ENCODE measurements at regions not wholly inside any gene's neighbourhood (a gene's known extent, or its start where the extent isn't known, plus 50 kb on each side); places are given as distances from the start of the nearest gene placed in this dataset.
"Not testable (repeated sequence)": the region's sequence is repeated elsewhere in the genome, so short reads cannot be mapped to it uniquely, and the experiment has no call there.

DNA sequence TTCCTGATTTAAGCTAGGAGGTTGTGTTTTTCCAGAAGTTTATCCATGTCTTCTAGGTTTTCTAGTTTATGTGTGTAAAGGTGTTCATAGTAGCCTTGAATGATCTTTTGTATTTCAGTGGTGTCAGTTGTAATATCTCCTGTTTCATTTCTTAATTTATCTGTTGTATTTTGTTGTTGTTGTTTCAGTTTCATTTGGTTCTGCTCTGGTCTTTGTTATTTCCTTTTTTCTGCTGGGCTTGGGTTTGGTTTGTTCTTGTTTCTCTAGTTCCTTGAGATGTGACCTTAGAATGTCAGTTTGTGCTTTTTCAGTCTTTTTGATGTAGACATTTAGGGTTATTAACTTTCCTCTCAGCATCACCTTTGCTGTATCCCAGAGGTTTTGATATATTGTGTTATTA, 62.8 kb downstream of the SCP2D1 start:
- peaks cover 23 to 25% of the 10 kb centered on the region in 2 donors for H3K27me3 Mint-ChIP-seq
- H3K27ac Mint-ChIP-seq = not testable (repeated sequence)

DNA sequence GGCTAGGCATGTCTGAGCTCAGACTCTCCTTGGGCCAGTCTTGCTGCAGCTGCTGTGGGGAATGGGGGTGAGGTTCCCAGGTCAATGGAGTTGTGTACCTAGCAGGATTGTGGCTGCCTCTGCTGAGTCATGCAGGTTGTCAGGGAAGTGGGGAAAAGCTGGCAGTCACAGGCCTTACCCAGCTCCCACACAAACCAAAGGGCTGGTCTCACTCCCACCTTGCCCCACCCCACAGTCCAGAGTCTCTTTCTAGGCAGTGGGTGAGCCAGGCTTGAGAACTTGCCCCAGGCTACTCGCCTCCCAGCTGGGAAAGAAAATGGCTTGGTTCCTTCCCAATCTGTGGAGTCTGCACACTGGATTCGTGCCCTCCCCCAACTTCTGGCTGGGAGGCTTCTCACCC, 65.7 kb downstream of the SCP2D1 start:
- DNase-seq (no peak), ATAC-seq (replicated peaks in 1 of 4) (no peak)
- no peak overlapping the region for H3K27ac ChIP-seq (ENCODE audit: low read length)
- H3K9me3 ChIP-seq = no peaks in the 10 kb centered on the region
- POLR2A ChIA-PET = no interaction called here
- Mint-ChIP-seq H3K9me3 (peaks cover 5 to 11% (median 6%) of the 10 kb centered on the region in 3 donors), H3K4me1 (no peaks in the 10 kb centered on the region), H3K27ac (no peak overlapping the region), H3K36me3 (no peaks in the 10 kb centered on the region), H3K4me3 (no peak overlapping the region), H3K27me3 (peaks cover 23 to 28% of the 10 kb centered on the region in 2 donors)
- no peaks in the 10 kb centered on the region for H3K4me1 ChIP-seq (ENCODE audit: control insufficient read depth in 1 of 2, extremely low read depth in 1 of 2, insufficient read depth in 2 of 2, low read length in 2 of 2)
- H3K4me3 ChIP-seq (ENCODE audit: control insufficient read depth in 1 of 2, extremely low read depth in 1 of 2, low read length in 1 of 2) = no peak overlapping the region
- WGBS (ENCODE audit: insufficient coverage) = 38% methylated on average over 2 of the region's 2 CpGs
- CTCF ChIA-PET = no interaction called here
- H3K36me3 ChIP-seq (ENCODE audit: control insufficient read depth in 2 of 2, extremely low read depth in 1 of 2, insufficient read depth in 1 of 2, low read length in 1 of 2) = no peaks in the 10 kb centered on the region
- peaks cover 0 to 7% of the 10 kb centered on the region in 2 experiments for H3K27me3 ChIP-seq (replicated peaks in 1 of 2; ENCODE audit: control insufficient read depth in 2 of 2, extremely low read depth in 1 of 2, insufficient read depth in 2 of 2, low read length in 1 of 2)

More for the DNA sequence above, 62.8 kb downstream of the SCP2D1 start:
- H3K4me3 Mint-ChIP-seq; H3K9me3 ChIP-seq; H3K4me3 ChIP-seq (ENCODE audit: control insufficient read depth in 1 of 2, extremely low read depth in 1 of 2, low read length in 1 of 2); ATAC-seq (replicated peaks in 1 of 4); POLR2A ChIA-PET; H3K27ac ChIP-seq (ENCODE audit: low read length); H3K36me3 Mint-ChIP-seq; H3K36me3 ChIP-seq (ENCODE audit: control insufficient read depth in 2 of 2, extremely low read depth in 1 of 2, insufficient read depth in 1 of 2, low read length in 1 of 2); H3K4me1 ChIP-seq (ENCODE audit: control insufficient read depth in 1 of 2, extremely low read depth in 1 of 2, insufficient read depth in 2 of 2, low read length in 2 of 2); DNase-seq; H3K4me1 Mint-ChIP-seq: not testable (repeated sequence)
- CTCF ChIA-PET = interaction anchor here in 1 of 2 donors (0.6 kb wide), 1 partner anchor 432 kb away, joined by 3 read pairs; no protein-coding TSS in a partner anchor
- peaks cover 11 to 22% (median 13%) of the 10 kb centered on the region in 3 donors for H3K9me3 Mint-ChIP-seq
- peaks cover 0 to 11% of the 10 kb centered on the region in 2 experiments for H3K27me3 ChIP-seq (replicated peaks in 1 of 2; ENCODE audit: control insufficient read depth in 2 of 2, extremely low read depth in 1 of 2, insufficient read depth in 2 of 2, low read length in 1 of 2)

DNA sequence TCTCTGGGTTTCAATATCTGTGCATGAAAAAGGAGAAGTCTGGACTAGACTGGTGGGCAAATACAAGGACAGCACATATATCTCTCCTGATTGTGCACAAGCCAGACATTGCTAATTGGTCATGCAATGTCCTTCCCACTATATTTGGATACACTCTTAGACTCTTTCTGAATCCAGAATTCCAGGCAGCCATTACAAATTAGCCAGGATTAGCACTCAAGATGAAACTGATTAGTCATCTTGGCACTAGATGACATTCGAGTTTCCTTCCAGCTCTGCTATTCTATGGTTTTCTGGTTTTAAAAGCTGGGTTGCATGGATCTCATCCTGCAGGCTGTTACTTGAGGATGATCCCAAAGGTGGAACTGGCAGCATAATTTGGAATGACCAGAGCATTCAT, 73.2 kb downstream of the SCP2D1 start:
- Mint-ChIP-seq H3K9me3 (peaks cover 0 to 3% (median 0%) of the 10 kb centered on the region in 3 donors), H3K27me3 (peaks cover 17 to 27% of the 10 kb centered on the region in 2 donors), H3K4me3 (no peak overlapping the region), H3K36me3 (no peaks in the 10 kb centered on the region), H3K27ac (no peak overlapping the region), H3K4me1 (no peaks in the 10 kb centered on the region)
- DNase-seq = no peak
- ChIA-PET POLR2A (no interaction called here), CTCF (no interaction called here)
- H3K9me3 ChIP-seq = no peaks in the 10 kb centered on the region
- peaks cover 0 to 2% of the 10 kb centered on the region in 2 experiments for H3K27me3 ChIP-seq (replicated peaks in 1 of 2; ENCODE audit: control insufficient read depth in 2 of 2, extremely low read depth in 1 of 2, insufficient read depth in 2 of 2, low read length in 1 of 2)
- H3K27ac ChIP-seq (ENCODE audit: low read length) = no peak overlapping the region
- H3K4me3 ChIP-seq (ENCODE audit: control insufficient read depth in 1 of 2, extremely low read depth in 1 of 2, low read length in 1 of 2) = no peak overlapping the region
- no peaks in the 10 kb centered on the region for H3K4me1 ChIP-seq (ENCODE audit: control insufficient read depth in 1 of 2, extremely low read depth in 1 of 2, insufficient read depth in 2 of 2, low read length in 2 of 2)
- 67% methylated on average over 1 of the region's 1 CpG for WGBS (ENCODE audit: insufficient coverage)
- ATAC-seq (replicated peaks in 1 of 4) = no peak
- H3K36me3 ChIP-seq (ENCODE audit: control insufficient read depth in 2 of 2, extremely low read depth in 1 of 2, insufficient read depth in 1 of 2, low read length in 1 of 2) = no peaks in the 10 kb centered on the region

DNA sequence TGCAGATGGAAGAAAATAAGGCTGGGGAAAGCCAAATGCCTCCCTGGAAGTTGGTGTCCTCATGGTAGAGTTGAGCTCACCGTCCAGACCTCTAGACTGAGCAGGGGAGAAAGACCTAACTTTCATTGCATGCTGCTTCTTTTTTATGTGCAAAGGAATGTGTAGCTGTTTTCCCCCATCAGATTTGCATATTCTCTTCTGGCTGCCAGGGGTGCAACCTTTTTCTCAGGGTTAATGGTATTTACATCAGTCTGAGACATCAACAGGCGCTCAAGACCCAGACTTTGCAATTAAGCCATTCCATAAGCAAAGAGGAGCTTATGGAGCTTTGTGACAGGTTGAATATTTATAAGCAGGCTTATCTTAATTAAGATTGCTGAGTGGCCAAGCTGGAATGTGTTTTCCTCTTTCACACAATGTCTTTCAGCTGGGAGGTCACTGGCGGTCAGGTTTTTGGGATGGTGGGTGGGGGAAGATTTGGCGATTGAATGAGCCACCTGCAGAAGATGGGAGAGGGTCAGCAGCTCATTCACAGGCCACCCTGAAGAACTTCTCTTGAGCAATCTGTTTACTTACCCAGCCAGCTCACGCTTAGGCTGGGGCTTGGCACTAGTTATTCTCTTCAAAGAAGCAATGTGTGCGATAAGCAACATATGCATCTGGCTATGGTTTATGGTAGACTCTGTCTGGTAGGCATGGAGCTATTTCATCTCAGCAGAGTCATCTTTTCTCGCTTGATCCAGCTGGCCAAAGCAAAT, 88.6 kb downstream of the SCP2D1 start:
- H3K36me3 Mint-ChIP-seq = no peaks in the 10 kb centered on the region
- ChIA-PET CTCF (interaction anchor here in 1 of 2 donors (0.7 kb wide), 1 partner anchor 1458 kb away, joined by 3 read pairs; no protein-coding TSS in a partner anchor), POLR2A (interaction anchor here in 1 of 2 donors (0.7 to 1.0 kb wide), 2 partner anchors 13 to 127 kb away, joined by 5 to 8 read pairs; no protein-coding TSS in a partner anchor)
- Histone ChIP-seq H3K27me3 (replicated peaks in 1 of 2; ENCODE audit: control insufficient read depth in 2 of 2, extremely low read depth in 1 of 2, insufficient read depth in 2 of 2, low read length in 1 of 2) (peaks cover 0 to 4% of the 10 kb centered on the region in 2 experiments), H3K4me1 (ENCODE audit: control insufficient read depth in 1 of 2, extremely low read depth in 1 of 2, insufficient read depth in 2 of 2, low read length in 2 of 2) (no peaks in the 10 kb centered on the region), H3K9me3 (no peaks in the 10 kb centered on the region), H3K36me3 (ENCODE audit: control insufficient read depth in 2 of 2, extremely low read depth in 1 of 2, insufficient read depth in 1 of 2, low read length in 1 of 2) (no peaks in the 10 kb centered on the region), H3K4me3 (ENCODE audit: control insufficient read depth in 1 of 2, extremely low read depth in 1 of 2, low read length in 1 of 2) (no peak overlapping the region), H3K27ac (ENCODE audit: low read length) (no peak overlapping the region)
- H3K9me3 Mint-ChIP-seq = peaks cover 0 to 6% (median 0%) of the 10 kb centered on the region in 3 donors
- 87% methylated on average over 3 of the region's 7 CpGs for WGBS (ENCODE audit: insufficient coverage)
- H3K4me1 Mint-ChIP-seq = no peaks in the 10 kb centered on the region
- no peak overlapping the region for H3K4me3 Mint-ChIP-seq
- H3K27me3 Mint-ChIP-seq = peaks cover 3 to 22% of the 10 kb centered on the region in 2 donors
- DNase-seq (no peak), ATAC-seq (replicated peaks in 1 of 4) (no peak)
- no peak overlapping the region for H3K27ac Mint-ChIP-seq

DNA sequence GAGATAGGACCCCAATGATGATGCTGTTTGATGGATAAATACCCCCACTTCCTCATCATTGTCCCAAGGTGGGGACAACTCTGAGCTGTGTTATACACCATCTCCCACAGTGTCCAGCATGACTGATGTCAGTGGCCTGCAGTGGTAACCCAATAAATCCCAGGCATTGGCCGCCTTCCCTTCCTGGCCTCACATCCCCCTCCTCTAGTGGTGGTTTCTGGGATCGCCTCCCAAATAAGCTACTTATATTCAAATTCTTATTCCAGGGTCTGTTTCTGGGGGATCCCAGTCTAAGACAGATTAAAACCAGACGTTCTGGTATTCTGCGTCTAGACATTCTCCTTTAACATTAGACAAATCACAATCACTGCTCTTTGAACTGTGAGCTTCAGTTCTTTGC, 90.6 kb downstream of the SCP2D1 start:
- DNase-seq = no peak
- peaks cover 0 to 4% of the 10 kb centered on the region in 2 experiments for H3K27me3 ChIP-seq (replicated peaks in 1 of 2; ENCODE audit: control insufficient read depth in 2 of 2, extremely low read depth in 1 of 2, insufficient read depth in 2 of 2, low read length in 1 of 2)
- Mint-ChIP-seq H3K27ac (no peak overlapping the region), H3K36me3 (no peaks in the 10 kb centered on the region), H3K4me3 (no peak overlapping the region), H3K4me1 (no peaks in the 10 kb centered on the region), H3K9me3 (peaks cover 0 to 3% (median 0%) of the 10 kb centered on the region in 3 donors), H3K27me3 (peaks cover 5 to 16% of the 10 kb centered on the region in 2 donors)
- H3K9me3 ChIP-seq = no peaks in the 10 kb centered on the region
- ATAC-seq (replicated peaks in 1 of 4) = no peak
- no peaks in the 10 kb centered on the region for H3K4me1 ChIP-seq (ENCODE audit: control insufficient read depth in 1 of 2, extremely low read depth in 1 of 2, insufficient read depth in 2 of 2, low read length in 2 of 2)
- H3K4me3 ChIP-seq (ENCODE audit: control insufficient read depth in 1 of 2, extremely low read depth in 1 of 2, low read length in 1 of 2) = no peak overlapping the region
- H3K36me3 ChIP-seq (ENCODE audit: control insufficient read depth in 2 of 2, extremely low read depth in 1 of 2, insufficient read depth in 1 of 2, low read length in 1 of 2) = no peaks in the 10 kb centered on the region
- ChIA-PET CTCF (no interaction called here), POLR2A (no interaction called here)
- 0% methylated on average over 2 of the region's 4 CpGs for whole genome bisulfite sequencing (ENCODE audit: insufficient coverage)
- H3K27ac ChIP-seq (ENCODE audit: low read length) = no peak overlapping the region

DNA sequence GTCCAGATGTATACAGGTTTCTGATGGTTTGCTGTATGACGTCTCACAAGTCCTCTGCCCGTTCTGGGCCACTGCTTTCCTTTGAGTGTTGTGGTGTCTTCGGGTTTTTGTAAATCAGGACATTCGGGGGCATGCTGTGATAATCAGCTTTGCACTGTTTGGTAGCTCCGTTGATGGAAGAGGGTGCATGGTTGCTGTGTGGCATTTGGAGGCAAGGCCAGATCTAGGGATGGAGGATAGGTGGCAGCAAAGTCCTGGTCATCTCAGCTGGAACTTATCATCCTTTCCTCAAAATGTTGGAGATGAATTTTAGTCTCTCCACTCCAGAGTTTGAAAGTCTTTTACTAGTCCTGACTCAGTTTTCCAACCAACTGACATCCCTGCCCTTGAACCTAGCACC, 91.0 kb downstream of the SCP2D1 start:
- Mint-ChIP-seq H3K27me3 (peaks cover 5 to 16% of the 10 kb centered on the region in 2 donors), H3K27ac (no peak overlapping the region), H3K4me3 (no peak overlapping the region), H3K9me3 (peaks cover 0 to 3% (median 0%) of the 10 kb centered on the region in 3 donors), H3K36me3 (no peaks in the 10 kb centered on the region), H3K4me1 (no peaks in the 10 kb centered on the region)
- WGBS (ENCODE audit: insufficient coverage) = 57% methylated on average over 4 of the region's 5 CpGs
- no peak overlapping the region for H3K27ac ChIP-seq (ENCODE audit: low read length)
- no peaks in the 10 kb centered on the region for H3K36me3 ChIP-seq (ENCODE audit: control insufficient read depth in 2 of 2, extremely low read depth in 1 of 2, insufficient read depth in 1 of 2, low read length in 1 of 2)
- peaks cover 0 to 4% of the 10 kb centered on the region in 2 experiments for H3K27me3 ChIP-seq (replicated peaks in 1 of 2; ENCODE audit: control insufficient read depth in 2 of 2, extremely low read depth in 1 of 2, insufficient read depth in 2 of 2, low read length in 1 of 2)
- no peak for DNase-seq
- H3K4me1 ChIP-seq (ENCODE audit: control insufficient read depth in 1 of 2, extremely low read depth in 1 of 2, insufficient read depth in 2 of 2, low read length in 2 of 2) = no peaks in the 10 kb centered on the region
- H3K9me3 ChIP-seq = no peaks in the 10 kb centered on the region
- H3K4me3 ChIP-seq (ENCODE audit: control insufficient read depth in 1 of 2, extremely low read depth in 1 of 2, low read length in 1 of 2) = no peak overlapping the region
- no peak for ATAC-seq (replicated peaks in 1 of 4)
- POLR2A ChIA-PET = no interaction called here
- CTCF ChIA-PET = no interaction called here

All from T-cell (primary cell).